K562 (cell line): ENCODE measurements at regions not wholly inside any gene's neighbourhood (a gene's known extent, or its start where the extent isn't known, plus 50 kb on each side); places are given as distances from the start of the nearest gene placed in this dataset.

Experiments
- ATF2 ChIP-seq: sonication (generic); formaldehyde crosslinking; IDR thresholded peaks from 2 replicates; pipeline ENCODE4 v1.8.1; 2022; ENCODE audit warnings: missing genetic modification reagents
- ETV5 ChIP-seq: sonication (generic); formaldehyde crosslinking; IDR thresholded peaks from 2 replicates; pipeline ENCODE4 v1.4.0; 2020; ENCODE audit warnings: low read depth, mild to moderate bottlenecking, missing genetic modification reagents
- NFRKB ChIP-seq: fragments of 450-650 bp; IDR thresholded peaks from 2 replicates; pipeline ENCODE4 v1.6.1; 2016; ENCODE audit warnings: low read depth

GRCh38 chr9:115799734-115800133 lies 353.9 kb upstream of the PAPPA start:
- TF ChIP-seq ATF2 (CRISPR knock-in tag) = no peak
- no peak for TF ChIP-seq ETV5
- no peak for TF ChIP-seq NFRKB
